OCI-LY3 (cell line): ENCODE measurements at regions not wholly inside any gene's neighbourhood (a gene's known extent, or its start where the extent isn't known, plus 50 kb on each side); places are given as distances from the start of the nearest gene placed in this dataset.

Experiments
- H2AFZ ChIP-seq: fragments of 200-600, 300-600 bp; shearing (Covaris generic); 2 replicates; pipeline ENCODE4 v1.6.0; 2014; ENCODE audit warnings: antibody characterized with exemption, low read depth, low read length
- H3K27ac ChIP-seq: fragments of 200-600, 300-600 bp; sonication (generic); 2 replicates; pipeline ENCODE4 v1.5.1; 2014; ENCODE audit warnings: mild to moderate bottlenecking, low read length, moderate library complexity, mixed read lengths
- H3K27me3 ChIP-seq: fragments of 200-600, 300-600 bp; sonication (generic); 2 replicates; pipeline ENCODE4 v1.6.1; 2014; ENCODE audit warnings: low read depth, low read length, mixed read lengths
- H3K36me3 ChIP-seq: fragments of 200-600, 300-600 bp; sonication (generic); replicated peaks from 2 replicates; pipeline ENCODE3; 2014; ENCODE audit warnings: low read depth, low read length, mixed read lengths
- H3K4me1 ChIP-seq: fragments of 300-600, 200-600 bp; sonication (generic); 2 replicates; pipeline ENCODE4 v1.6.1; 2014; ENCODE audit warnings: low read length, mixed read lengths
- H3K4me2 ChIP-seq: fragments of 200-600, 300-600 bp; sonication (generic); 2 replicates; pipeline ENCODE4 v1.6.1; 2014; ENCODE audit warnings: low read length, mixed read lengths
- H3K4me3 ChIP-seq: fragments of 300-600, 200-600 bp; sonication (generic); 2 replicates; pipeline ENCODE4 v1.5.1; 2014; ENCODE audit warnings: antibody characterized with exemption, mild to moderate bottlenecking, low read length, moderate library complexity
- H3K79me2 ChIP-seq: fragments of 300-600, 200-600 bp; shearing (Covaris generic); 2 replicates; pipeline ENCODE4 v1.6.1; 2014; ENCODE audit warnings: mild to moderate bottlenecking, low read length, mixed read lengths
- H3K9ac ChIP-seq: fragments of 300-600, 200-600 bp; shearing (Covaris generic); 2 replicates; pipeline ENCODE4 v1.6.0; 2014; ENCODE audit warnings: mild to moderate bottlenecking, low read length, moderate library complexity
- H3K9me3 ChIP-seq: fragments of 200-600, 300-600 bp; shearing (Covaris generic); 2 replicates; pipeline ENCODE4 v1.6.1; 2014; ENCODE audit warnings: low read length, mixed read lengths; ENCODE audit not compliant: insufficient read depth
- H4K20me1 ChIP-seq: fragments of 200-600, 300-600 bp; sonication (generic); 2 replicates; pipeline ENCODE4 v1.6.1; 2016; ENCODE audit warnings: low read length, mixed read lengths; ENCODE audit not compliant: insufficient read depth
- EZH2phosphoT487 ChIP-seq: fragments of 200-600 bp; shearing (Covaris generic); IDR thresholded peaks from 2 replicates; pipeline ENCODE4 v1.6.1; 2018; ENCODE audit warnings: antibody characterized with exemption, mixed run types, low read depth
- TF ChIP-seq, protein P1 (sequence below): fragments of 200-600, 300-600 bp; sonication (generic); IDR thresholded peaks from 2 replicates; pipeline ENCODE4 v1.5.1; 2014; ENCODE audit warnings: antibody characterized with exemption, low read length, low read depth

DNA sequence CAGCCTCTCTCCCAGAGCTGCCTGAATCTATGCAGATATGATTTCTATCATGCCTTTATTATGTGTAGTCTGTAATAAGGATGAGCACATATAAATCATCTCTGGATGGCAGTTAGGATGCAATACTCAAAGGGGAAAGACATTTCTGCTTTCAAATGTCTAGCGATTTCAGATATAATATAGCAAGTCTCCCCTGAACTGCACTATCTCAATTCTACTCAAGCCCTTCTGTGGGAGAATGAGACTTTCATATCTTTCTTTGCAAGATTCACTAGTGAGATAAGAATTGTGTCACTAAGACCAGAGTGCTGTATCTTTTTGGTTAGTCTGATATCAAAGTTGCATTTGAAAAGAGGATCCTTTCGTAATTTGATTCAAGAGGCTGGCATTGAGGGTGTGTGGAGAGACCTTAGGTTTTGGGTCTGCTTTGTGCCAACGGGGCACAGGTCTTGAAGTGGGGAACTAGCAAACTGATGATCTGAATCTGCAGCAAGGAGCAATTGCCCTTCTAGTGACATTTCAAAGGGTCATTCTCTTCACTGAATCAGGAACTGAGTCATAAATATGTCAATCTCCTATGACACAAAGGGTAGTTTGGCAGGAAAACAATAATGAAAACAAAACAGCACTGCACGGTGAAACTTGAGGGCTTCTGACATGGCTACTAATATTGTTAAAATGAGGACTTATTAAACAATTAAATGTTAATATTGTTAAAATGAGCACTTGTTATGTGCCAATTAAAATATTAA is 305.5 kb upstream of the CLINT1 start:
- Histone ChIP-seq H4K20me1 (no peaks in the 10 kb centered on the region), H3K9ac (no peak overlapping the region), H2AFZ (no peak overlapping the region), H3K36me3 (no peaks in the 10 kb centered on the region), H3K4me1 (peaks cover 5% of the 10 kb centered on the region; the same call in 1 of the 2 replicates), H3K79me2 (no peaks in the 10 kb centered on the region), H3K27me3 (0 out of 2 replicates have a peak, but pooled peaks cover 6% of the 10 kb centered on the region), H3K4me3 (no peak overlapping the region), H3K27ac (no peak overlapping the region), H3K9me3 (no peaks in the 10 kb centered on the region), H3K4me2 (no peak overlapping the region)
- TF ChIP-seq EZH2phosphoT487: no peak
- TF ChIP-seq, protein P1, sequence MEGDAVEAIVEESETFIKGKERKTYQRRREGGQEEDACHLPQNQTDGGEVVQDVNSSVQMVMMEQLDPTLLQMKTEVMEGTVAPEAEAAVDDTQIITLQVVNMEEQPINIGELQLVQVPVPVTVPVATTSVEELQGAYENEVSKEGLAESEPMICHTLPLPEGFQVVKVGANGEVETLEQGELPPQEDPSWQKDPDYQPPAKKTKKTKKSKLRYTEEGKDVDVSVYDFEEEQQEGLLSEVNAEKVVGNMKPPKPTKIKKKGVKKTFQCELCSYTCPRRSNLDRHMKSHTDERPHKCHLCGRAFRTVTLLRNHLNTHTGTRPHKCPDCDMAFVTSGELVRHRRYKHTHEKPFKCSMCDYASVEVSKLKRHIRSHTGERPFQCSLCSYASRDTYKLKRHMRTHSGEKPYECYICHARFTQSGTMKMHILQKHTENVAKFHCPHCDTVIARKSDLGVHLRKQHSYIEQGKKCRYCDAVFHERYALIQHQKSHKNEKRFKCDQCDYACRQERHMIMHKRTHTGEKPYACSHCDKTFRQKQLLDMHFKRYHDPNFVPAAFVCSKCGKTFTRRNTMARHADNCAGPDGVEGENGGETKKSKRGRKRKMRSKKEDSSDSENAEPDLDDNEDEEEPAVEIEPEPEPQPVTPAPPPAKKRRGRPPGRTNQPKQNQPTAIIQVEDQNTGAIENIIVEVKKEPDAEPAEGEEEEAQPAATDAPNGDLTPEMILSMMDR: no peak

DNA sequence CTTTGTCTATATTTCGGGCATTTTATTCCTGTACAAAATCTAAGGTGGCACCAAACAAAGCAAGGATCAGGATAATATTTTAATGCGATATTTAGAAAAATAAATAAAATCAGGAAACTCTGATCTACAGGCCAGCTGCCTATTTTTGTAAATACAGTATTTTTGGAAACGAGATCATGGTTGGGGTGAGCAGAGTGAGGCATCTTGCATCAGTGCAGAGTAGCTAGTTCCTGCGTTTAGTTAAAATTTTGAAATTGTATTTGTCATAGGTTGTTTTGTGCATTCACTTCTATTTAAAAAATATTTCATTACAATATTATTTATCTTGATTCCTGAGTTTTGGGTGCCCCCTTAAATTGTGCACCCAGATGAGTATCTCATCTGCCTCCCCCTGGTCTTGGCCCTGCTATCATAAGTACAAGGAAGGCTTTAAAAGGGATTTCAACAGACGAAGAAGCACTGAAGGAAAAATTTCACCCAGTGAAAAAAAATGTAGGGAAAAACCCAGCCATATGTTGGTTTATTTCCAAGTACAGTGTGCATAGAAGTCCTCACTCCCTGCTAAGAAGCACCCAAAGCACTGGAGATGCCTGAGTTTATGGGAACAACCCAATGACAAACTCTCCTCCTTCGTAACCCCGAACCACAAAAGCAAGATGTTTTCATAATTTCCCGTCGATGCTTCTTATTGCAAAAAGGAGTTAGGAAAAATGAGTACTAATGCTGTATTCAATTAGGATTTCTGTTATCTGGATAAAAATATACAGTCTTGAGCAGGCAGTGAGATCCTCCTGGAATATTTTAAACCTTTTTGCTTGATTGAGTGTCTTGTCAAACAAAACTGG is 304.7 kb upstream of the CLINT1 start:
- H3K9me3 ChIP-seq: no peaks in the 10 kb centered on the region
- no peak for TF ChIP-seq EZH2phosphoT487
- TF ChIP-seq, protein P1: no peak

DNA sequence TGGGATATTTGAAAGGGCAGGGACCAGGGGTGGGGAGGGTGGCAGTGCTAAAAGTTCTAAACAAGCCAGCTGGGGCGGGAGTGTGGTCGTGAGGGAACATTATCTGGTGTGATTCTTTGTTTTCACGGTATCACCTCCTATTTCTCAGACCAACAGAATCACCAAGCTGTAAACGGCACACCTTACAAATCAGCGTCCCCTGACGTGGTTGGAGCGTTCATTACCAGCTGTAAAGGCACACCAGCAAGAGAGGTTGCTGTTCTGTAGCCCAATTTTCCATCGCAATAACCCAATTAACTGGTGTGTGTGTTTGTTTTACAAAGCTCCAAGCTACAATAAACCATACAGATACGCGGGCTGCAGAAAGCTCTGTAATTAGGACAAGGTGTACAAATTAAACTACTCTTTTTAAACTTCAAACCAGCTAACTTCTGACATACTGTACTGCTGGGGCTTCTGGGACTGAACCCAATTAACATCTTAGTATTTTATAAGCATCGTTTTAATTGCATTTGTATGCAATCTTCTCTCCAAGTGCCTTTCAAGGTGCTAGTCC is 303.6 kb upstream of the CLINT1 start:
- Histone ChIP-seq H3K4me2 (no peak overlapping the region), H3K27ac (no peak overlapping the region), H4K20me1 (no peaks in the 10 kb centered on the region), H3K4me1 (no peaks in the 10 kb centered on the region), H3K27me3 (0 out of 2 replicates have a peak, but pooled peaks cover 6% of the 10 kb centered on the region), H3K9me3 (no peaks in the 10 kb centered on the region), H3K4me3 (no peak overlapping the region), H2AFZ (no peak overlapping the region), H3K79me2 (no peaks in the 10 kb centered on the region), H3K9ac (no peak overlapping the region), H3K36me3 (no peaks in the 10 kb centered on the region)
- TF ChIP-seq EZH2phosphoT487: no peak
- TF ChIP-seq, protein P1: no peak

More for the DNA sequence above, 304.7 kb upstream of the CLINT1 start:
- Histone ChIP-seq H4K20me1 (no peaks in the 10 kb centered on the region), H3K27me3 (0 out of 2 replicates have a peak, but pooled peaks cover 6% of the 10 kb centered on the region), H3K4me3 (no peak overlapping the region), H3K79me2 (no peaks in the 10 kb centered on the region), H3K4me1 (peaks cover 5% of the 10 kb centered on the region; the same call in 1 of the 2 replicates), H3K27ac (no peak overlapping the region), H3K36me3 (no peaks in the 10 kb centered on the region), H3K4me2 (no peak overlapping the region), H2AFZ (no peak overlapping the region), H3K9ac (no peak overlapping the region)

DNA sequence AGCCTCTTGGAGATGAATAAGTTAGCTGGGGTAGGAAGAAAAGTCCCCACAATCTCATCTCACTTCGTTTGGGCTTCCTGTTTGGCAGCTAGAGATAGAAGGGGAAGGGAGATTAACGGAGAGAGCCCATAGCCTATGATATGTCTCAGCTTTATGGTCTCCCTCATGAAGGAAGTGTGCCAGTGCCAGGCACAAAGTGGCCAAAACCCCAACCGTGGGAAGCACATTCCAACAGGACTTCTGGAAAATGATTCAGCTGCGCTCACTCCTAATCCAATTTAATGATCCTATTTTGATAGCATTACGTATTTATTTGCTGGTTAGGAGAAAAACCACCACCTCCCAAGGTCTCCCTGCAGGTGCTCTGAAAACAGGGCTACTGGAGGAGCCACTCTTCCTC is 303.1 kb upstream of the CLINT1 start:
- H3K4me2 ChIP-seq: no peak overlapping the region
- no peak overlapping the region for H2AFZ ChIP-seq
- no peak overlapping the region for H3K27ac ChIP-seq
- H3K9me3 ChIP-seq: no peaks in the 10 kb centered on the region
- no peaks in the 10 kb centered on the region for H3K79me2 ChIP-seq
- no peaks in the 10 kb centered on the region for H4K20me1 ChIP-seq
- TF ChIP-seq, protein P1: no peak
- no peak for TF ChIP-seq EZH2phosphoT487
- H3K4me3 ChIP-seq: no peak overlapping the region
- no peaks in the 10 kb centered on the region for H3K36me3 ChIP-seq
- no peaks in the 10 kb centered on the region for H3K4me1 ChIP-seq
- 0 out of 2 replicates have a peak, but pooled peaks cover 6% of the 10 kb centered on the region for H3K27me3 ChIP-seq
- H3K9ac ChIP-seq: no peak overlapping the region
